Tongue (tissue), 1 donor: ENCODE measurements at regions not wholly inside any gene's neighbourhood (a gene's known extent, or its start where the extent isn't known, plus 50 kb on each side); places are given as distances from the start of the nearest gene placed in this dataset.
"Not testable (repeated sequence)": the region's sequence is repeated elsewhere in the genome, so short reads cannot be mapped to it uniquely, and the experiment has no call there.

Experiments used
- DNase-seq: peaks from one replicate; pipeline ENCODE4 v3.0.0-alpha.2; 2015

DNA sequence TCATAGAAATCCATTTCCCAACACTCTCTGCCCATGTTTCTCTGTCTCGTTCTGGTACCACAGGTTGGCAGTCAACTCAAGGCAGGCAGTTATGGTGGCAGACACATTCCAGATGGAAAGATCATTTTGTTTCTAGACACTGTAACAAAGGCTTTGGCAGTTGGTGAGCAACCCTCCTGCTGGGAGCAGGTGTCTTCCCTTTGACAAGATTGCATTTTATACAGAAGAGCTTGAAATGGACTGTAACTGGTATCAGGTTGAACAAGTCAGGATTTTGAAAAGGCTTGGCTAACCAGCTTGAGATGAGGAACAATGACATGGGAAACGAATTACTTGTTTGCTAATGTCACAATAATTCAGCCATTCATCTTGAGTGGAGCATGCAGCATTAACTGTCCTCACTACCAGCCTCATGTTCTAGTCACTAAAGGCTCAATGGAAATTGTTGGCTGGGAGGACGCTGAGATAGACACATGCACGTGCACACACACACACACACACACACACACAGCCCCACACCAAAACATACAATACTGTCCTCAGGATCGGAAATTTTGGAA lies 170.0 kb downstream of the SEMA6D start:
- DNase-seq: no peak

DNA sequence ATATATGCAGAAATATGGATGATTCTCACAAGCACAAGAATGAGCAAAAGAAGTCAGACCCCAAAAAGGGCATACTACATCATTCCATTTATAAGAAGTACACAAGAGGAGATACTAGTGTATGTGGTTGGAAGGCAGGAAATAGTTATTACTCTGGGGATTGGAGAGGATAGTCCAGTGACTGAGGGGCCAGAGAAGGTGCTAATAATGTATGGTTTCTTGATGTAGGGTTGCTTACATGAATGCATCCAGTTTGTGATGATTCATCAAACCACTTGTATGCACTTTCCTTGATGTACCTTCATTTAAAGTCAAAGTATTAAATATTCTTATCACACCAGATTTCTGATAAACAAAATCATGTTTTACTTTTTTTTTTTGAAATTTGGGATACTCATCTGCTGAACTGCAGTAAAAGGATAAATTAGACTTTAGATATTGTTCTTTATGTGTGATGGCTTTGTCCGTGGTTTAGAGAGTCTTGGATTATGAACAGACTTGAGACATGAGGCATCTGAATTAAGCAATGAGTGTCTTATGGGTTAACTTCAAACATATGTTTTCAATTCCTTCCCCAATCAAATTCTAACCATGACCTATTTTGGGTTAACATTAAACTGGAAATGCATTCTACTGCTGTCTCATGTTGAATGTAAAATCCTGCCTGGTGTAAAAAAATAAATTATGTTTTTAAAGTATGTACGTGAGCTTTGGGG lies 171.2 kb downstream of the SEMA6D start:
- no peak for DNase-seq

DNA sequence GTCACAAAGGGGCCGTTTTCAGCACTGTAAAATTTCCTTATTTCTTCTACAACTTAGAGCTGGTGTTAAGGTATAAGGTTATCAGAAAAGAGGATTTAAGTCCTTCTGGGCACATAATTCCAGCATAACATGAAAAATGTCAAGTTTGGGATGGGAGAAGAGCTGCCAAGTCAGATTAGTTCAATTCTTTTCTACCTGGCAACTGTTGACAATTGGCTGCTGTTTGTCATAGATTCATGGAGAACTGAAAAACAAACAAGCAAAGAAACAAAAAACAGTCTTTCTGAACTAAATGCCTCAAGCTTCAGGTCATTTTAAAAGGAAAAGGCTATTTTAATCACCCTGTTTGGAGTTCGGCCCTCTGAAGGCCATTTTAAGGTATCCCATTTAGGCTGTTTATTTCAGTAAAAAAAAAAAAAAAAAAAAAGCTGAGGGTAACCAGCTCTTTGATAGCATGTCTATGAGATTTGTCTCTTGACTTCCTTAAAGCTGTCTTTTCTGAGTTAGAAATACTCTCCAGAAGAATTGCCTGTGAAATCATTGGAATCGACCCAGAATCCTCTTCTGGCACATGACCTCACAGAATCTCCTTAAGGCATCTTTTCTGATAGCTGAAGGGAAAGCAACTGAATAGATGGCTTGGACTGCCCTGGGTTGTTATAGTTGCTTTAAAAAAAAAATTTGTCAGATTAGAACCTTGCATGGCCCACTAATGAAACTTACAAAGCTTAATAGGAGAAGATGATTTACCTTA lies 173.3 kb downstream of the SEMA6D start:
- DNase-seq: no peak

DNA sequence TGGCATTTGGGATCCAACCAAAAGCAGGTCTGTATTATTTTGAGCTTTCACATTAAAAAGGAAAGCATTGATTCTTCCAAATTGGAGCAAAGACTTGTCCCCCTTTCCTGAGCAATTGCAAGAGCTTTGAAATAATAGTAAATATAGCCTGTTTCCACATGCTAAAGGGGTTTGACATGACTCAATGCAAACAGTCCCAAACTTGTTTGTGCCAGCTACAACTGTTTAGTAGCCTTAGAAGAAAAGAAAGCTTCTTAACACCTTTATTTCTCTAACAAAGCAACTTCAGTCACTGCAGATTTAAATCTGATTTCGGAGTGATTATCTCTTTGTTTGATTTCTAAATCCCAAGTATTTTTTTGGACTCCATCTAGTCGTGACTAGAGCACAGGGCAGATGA lies 180.2 kb downstream of the SEMA6D start:
- DNase-seq: no peak

DNA sequence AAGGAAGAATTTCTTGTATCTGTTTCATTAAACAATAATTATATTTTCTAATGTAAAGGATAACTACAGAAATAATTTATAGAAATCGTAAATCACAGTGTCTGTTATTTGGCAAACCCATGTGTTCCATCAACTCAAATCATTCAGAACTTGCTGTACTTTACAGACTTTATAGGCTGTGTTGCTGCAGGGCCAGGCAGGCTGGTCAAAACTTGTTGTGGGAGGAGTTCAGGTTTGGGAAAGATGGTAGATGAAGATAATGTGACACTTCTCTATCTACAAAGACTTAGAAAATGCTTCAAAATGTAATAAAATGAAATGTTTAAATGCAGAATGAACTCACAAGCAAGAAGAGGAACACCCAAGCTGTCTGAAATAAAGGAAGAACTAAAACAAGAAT lies 183.4 kb downstream of the SEMA6D start:
- no peak for DNase-seq

DNA sequence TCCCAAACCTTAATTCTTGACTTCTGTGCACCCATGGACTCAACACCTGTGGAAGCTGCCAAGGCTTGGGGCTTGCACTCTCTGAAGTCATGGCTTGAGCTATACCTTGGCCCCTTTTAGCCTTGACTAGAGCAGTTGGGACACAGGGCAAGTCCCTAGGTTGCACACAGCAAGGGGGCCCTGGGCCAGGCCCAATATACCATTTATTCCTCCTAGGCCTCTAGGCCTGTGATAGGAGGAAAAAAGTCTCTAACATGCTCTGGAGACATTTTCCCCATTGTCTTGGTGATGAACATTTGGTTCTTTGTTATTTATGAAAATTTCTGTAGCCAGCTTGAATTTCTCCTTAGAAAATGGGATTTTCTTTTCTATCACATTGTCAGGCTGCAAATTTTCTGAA lies 186.1 kb downstream of the SEMA6D start:
- no peak for DNase-seq

DNA sequence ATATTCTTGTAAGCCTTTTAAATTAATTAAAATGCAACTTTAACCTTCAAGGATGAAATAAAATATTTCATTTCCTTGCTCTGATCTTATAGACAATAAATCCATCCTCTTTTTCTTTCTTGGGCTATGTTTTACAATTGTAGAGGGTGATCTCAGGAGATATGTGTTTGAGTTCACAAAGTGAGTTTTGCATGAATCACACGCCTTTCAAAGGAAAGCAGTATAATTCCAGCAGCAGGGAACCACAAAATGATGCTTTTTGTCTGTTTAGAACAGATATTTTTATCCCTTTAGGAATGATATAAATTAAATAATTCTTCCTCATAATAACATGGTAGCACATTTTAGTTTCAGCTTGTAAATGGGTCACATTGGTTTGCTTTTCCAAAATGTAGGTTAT lies 191.2 kb downstream of the SEMA6D start:
- no peak for DNase-seq

DNA sequence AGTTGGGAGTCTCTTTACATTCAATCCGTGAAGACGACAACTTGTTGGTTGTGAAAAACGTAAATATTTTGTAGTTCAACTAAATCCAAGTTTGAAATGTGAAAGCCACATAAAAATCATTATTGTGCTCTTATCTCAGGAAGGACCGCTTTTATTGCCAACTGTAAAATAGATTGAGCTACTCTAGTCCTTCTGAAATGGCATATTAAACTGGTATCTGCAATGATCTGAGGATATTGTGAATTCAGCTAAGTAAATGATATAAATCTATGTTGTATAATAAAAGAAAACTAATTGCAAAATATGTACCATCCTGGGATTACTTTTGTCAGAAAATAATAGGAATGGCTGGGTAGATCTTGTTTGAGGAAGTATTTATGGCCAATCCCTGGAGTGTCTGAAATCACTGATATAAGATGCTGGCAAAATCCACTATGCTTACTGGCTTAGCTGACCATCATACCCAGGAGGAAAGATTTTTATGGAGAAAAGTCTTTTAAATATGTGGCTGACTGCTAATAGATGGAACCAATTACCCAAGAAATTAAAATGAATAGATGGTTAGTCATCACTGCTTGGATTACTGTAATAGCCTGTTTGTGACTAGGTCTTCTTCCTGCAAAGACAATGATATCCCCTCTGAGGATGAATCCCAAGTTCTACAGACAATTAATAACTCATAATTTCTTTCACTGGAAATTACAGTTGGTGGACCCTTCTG lies 191.8 kb downstream of the SEMA6D start:
- no peak for DNase-seq

DNA sequence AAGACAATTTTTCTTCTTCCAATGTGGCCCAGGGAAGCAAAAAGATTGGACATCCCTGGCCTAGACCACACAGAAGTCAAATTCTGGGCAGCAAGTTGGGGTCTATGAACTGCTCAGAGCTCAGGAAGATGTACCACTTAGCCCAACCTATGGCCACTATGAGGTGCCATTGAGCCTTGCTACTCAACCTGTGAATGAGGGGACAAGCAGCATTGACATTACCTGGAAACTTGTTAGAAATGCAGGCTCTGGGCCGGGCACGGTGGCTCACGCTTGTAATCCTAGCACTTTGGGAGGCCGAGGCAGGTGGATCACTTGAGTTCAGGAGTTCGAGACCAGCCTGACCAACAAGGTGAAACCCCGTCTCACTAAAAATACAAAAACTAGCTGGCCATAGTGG lies 195.6 kb downstream of the SEMA6D start:
- DNase-seq: not testable (repeated sequence)

DNA sequence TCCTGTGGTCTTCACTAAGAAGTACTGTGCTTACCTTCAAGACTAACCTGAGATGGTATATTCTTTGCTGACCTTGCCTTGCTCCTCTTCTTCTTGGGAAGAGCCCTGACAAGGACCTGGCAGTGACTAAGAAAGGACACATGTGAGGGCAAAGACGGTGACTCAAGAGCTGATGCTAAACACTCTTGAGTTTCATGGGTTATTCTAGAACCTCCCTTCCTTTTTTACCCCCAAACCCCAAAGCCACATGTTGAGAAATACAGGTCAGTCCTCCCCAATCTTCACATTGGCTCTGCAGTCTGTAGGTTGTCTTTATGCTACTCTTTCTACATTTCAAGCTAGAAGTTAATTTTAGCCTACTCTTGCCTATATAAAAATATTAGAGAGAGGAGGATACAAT lies 200.6 kb downstream of the SEMA6D start:
- DNase-seq: no peak

DNA sequence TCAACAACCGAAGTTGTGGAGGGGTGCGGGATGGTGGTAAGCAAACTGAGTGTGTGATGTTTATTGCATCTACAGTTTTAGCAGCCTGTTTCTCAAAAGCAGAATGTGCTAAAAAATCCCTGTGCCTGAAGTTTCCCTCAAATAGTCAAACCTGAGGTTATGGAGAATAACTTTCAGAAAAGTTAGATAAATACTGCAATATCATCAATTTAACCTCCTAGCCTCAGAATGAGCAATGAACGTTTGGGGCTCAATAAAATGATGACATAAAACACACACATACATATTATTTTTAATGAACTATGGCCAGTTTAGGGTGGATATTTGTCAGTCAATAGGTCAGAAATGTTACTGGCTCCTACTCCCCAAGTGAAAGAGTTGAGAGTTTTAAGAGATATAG lies 201.6 kb downstream of the SEMA6D start:
- DNase-seq: no peak

DNA sequence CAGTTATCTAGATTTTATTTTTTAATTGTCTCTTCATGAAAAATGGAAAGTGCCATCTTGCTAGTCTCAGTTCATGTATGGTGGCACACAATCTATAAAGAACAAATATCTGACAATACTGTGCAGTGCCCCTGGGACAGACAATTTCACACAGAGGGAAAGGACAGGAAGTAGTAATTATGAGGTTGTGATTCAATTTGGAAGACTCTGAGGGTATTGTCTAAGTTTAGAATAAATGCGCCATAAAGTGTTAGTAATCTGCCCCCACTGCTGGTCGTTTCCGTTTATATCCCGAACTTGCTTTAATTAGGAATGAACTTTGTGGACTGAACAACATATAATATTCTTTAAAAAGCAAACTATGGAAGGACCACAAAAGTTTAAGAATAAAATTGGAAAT lies 196.4 kb upstream of the SLC24A5 start:
- no peak for DNase-seq

DNA sequence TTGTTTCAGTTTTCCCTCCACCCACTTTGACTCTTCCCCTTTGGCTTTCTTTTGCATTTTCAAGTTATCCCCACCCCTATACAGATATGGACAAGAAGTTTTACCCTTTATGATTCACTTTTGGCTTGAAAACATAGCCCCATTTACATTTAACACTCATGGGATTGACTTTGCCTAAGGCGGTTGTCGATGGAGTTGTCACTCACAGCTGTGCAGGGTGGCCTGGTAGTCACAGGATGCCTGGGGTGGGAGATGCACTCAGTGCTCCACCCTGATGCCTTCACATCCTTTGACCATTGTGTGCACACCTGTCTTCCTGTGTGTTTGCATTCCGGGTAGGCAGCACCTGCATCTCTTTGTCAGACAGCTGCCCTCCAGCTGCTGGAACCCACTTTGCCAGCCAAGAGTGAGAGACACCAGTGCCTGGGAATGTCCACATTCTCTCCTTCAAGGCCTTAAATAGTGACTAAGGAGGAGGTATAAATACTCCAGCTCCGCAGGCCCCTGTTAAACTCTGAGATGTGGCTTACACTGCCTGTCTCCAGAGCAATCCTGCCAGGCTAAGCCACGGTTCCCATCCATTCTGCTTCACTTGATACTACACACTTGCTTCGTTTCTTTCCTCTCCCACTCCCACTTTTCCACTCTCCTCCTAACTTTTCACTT lies 191.5 kb upstream of the SLC24A5 start:
- peak; percentile 29 for DNase-seq

DNA sequence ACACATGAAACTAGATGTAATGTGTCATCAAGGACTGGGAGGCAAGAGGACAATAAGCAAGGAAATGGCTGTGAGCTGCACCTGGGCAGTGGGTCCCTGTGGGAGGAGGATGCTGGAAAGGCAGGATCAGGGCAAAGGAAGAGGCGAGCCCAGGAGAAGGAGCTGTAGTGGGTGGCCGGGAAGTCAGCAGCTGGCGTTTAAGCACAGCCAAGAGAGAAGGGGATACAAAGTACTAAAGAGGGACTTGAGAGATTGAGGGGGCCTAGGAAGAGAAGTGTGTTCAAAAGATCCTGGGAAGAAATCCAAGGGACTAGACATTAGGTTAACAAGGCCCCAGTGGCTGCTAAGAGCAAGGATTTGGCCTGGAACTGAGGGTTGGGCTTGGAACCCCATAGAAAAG lies 188.5 kb upstream of the SLC24A5 start:
- DNase-seq: peak; percentile 62

DNA sequence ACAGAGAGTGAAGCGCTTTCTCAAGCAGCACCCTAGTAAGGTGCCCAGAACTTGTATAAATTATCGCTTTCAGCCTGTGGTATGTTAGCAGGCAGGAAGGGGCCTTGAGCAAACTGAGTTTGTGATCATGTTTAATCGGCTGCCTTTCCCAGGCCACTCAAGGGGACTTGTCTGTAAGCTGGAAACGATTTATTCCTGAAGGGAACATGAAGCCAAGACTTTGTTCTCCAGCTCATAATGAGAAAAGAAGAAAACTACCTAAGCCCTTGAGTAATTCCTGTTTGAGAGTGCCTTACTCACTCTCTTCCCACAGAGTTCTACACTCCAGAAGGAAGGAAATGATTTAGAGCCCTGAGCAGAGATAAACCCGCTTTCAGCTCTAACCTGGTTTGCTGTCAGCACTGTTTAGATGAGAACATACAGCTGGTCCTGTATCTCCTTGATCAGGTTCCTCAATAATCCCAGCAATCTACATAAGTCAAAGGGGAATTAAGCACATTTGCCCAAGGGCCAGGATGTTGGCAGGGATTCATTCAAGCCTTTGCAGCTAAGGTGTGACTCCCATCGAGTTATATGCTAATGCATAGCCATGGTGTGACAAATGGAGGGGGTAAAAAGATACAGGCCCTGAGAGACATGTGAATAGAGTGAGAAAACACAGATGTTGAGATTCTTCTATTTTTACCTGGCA lies 187.7 kb upstream of the SLC24A5 start:
- peak; percentile 57 for DNase-seq

DNA sequence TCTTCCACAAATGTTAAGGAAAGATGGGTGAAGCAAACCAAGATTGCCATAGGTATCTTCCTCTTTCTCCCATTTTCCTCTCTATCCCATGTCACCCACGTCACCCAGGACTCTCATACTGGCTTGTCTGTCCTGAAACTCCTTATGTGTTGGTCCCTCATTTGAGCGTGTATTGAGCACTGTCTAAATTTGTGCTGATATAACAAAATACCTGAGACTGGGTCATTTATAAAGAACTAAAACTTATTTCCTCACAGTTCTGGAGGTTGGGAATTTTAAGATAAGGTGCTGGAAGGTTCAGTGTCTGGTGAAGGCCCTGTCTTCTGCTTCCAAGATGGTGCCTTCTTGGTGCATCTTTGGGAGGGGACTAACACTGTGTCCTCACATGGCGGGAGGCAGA lies 186.9 kb upstream of the SLC24A5 start:
- no peak for DNase-seq

DNA sequence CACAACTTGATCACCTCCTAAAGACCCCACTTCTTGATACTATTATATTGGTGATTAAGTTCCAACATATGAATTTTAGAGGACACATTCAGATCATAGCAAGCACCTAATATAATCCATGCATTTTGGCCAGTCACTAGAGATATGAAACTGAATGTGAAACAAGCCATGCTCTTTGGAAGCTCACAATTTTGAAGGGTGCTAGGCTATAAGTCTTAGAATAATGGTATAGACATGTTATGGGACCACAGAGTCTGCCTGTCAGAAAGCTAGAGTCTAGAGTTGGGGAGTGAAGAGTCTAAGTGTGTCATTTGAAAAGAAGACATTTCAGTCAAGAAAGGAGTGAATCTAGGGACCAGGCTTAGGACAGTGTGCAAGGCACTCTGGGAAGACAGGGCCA lies 186.4 kb upstream of the SLC24A5 start:
- DNase-seq: no peak

DNA sequence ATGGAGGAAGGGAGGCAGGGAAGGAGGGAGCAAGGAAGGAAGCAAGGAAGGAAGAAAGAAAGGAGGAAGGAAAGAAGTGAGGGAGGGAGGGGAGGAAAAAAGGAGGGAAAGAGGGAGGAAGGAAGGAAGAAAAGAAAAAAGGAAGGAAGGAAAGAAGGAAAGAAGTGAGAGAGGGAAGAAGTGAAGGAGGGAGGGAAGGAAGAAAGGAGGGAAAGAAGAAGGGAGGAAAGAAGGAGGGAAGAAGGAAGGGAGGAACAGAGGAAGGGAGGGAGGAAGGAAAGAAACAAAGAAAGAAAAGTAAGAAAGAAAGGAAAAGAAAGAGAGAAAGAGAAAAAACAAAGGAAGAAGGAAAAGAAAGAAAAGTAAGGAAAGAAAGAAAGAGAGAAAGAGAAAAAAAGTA lies 183.0 kb upstream of the SLC24A5 start:
- DNase-seq: no peak

DNA sequence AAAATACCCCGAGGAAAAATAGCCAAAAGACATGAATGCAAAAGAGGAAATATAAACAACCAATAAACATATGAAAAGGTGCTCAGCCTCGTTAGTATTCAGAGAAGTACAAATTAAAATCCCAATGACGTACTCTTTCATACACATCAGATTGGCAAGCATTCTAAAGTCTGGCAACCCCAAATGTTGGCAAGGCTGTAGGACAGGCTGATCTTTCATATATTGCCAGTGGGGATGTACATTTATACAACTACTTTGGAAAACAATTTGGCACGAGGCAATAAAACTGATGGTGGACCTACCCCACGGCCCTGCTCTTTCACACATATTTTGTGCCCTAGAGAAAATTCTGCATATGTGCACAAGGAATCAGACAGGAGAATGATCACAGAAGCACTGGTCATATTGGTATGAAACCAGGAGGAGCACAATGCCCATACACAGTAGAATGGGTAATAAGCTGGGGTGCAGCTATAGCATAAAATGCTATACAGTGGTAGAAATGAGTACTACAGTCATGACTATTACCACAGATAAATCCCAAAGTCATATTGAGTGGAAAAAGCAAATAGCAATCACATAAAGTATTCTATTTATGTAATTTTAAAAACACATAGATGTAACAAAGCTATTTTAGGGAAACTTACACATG lies 176.0 kb upstream of the SLC24A5 start:
- no peak for DNase-seq

DNA sequence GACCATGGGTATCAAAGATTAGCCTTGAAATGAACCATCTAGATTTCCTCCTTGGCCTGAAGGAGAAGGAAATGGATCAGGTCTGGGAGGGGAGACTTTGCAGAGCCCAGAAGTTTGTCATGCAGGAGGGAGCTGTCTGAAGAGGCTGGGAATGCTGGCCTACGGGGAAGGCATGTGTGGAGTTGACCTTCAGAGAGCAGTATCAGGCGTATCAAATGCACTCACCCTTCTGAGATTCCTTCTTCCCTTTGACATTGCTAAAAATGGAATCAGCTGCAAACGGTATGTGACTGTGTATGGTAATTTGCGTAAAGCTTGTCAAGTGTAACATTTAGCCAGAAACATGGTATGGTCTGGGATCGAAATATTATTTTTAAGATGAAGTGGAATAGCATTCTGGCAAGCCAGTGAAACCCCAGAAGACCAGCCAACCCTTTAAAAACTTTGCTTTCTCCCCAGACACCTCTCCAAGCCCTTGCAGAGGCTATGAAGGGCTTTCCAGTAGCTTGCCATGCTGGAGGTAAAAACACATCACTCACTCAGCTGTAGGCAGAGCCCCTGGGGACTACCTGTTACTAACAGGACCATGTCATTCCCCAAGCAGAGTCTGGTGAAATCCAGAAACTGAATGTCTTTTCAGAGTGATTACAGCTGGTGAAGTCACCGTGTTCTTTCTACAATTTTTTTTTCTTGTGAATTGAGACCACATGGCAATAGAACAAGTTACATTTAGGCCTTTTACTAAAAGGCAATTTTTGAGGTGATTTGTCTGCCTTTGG lies 174.7 kb upstream of the SLC24A5 start:
- DNase-seq: peak; percentile 54

DNA sequence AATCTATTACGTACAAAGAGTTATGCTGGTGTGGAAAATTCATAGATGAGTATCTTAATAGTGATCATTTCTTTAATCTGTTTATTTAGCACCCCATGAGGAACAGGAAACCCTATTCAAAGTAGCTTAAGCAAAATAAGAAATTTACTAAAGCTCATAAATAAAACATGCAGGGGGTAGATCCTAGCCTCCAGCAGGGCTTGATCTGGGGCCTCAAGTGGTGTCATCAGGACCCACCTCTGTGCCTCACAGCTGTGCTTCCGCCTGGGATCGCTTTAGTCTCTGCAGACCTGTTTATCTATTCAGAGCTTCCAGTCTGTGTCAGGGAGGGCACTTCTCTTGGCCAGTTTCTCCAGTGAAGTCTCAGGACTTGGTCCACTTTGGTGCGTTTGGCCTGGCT lies 171.0 kb upstream of the SLC24A5 start:
- DNase-seq: no peak
